SK-N-MC (cell line): ENCODE measurements at regions not wholly inside any gene's neighbourhood (a gene's known extent, or its start where the extent isn't known, plus 50 kb on each side); places are given as distances from the start of the nearest gene placed in this dataset.

Experiments
- DNase-seq: peaks from one replicate; pipeline ENCODE4 v3.0.0-alpha.2; 2011; ENCODE audit warnings: low read depth, low spot score
- H3K27ac ChIP-seq: fragments of 200-600 bp; sonication (generic); 2 replicates; pipeline ENCODE4 v1.5.1; 2016; ENCODE audit warnings: mixed run types
- H3K36me3 ChIP-seq: fragments of 200-600 bp; sonication (generic); 2 replicates; pipeline ENCODE4 v1.6.1; 2017; ENCODE audit warnings: antibody characterized with exemption, low read length, mixed read lengths; ENCODE audit not compliant: insufficient read depth
- H3K4me3 ChIP-seq: fragments of 200-600 bp; sonication (generic); 2 replicates; pipeline ENCODE4 v1.5.1; 2016
- H3K9ac ChIP-seq: fragments of 200-600 bp; sonication (generic); 2 replicates; pipeline ENCODE4 v1.8.0; 2017; ENCODE audit warnings: mixed run types, mixed read lengths; ENCODE audit not compliant: insufficient read length
- H3K9me3 ChIP-seq: fragments of 200-600 bp; sonication (generic); 2 replicates; pipeline ENCODE4 v1.6.1; 2017; ENCODE audit warnings: low read depth, mild to moderate bottlenecking, antibody characterized with exemption, low read length, moderate library complexity, mixed read lengths
- EZH2 ChIP-seq: fragments of 200-600 bp; sonication (generic); IDR thresholded peaks from one replicate; pipeline ENCODE4 v1.6.1; 2017; ENCODE audit warnings: antibody characterized with exemption
- FOXP2 ChIP-seq: optimal IDR thresholded peaks from 2 replicates; pipeline ENCODE3; 2011; ENCODE audit warnings: mild to moderate bottlenecking, moderate library complexity; ENCODE audit not compliant: insufficient read depth; ENCODE audit errors: extremely low read length, control extremely low read depth
- POLR2AphosphoS5 ChIP-seq: IDR thresholded peaks from 2 replicates; pipeline ENCODE4 v1.6.1; 2012; ENCODE audit warnings: mild to moderate bottlenecking, low read depth, low read length, borderline replicate concordance

DNA sequence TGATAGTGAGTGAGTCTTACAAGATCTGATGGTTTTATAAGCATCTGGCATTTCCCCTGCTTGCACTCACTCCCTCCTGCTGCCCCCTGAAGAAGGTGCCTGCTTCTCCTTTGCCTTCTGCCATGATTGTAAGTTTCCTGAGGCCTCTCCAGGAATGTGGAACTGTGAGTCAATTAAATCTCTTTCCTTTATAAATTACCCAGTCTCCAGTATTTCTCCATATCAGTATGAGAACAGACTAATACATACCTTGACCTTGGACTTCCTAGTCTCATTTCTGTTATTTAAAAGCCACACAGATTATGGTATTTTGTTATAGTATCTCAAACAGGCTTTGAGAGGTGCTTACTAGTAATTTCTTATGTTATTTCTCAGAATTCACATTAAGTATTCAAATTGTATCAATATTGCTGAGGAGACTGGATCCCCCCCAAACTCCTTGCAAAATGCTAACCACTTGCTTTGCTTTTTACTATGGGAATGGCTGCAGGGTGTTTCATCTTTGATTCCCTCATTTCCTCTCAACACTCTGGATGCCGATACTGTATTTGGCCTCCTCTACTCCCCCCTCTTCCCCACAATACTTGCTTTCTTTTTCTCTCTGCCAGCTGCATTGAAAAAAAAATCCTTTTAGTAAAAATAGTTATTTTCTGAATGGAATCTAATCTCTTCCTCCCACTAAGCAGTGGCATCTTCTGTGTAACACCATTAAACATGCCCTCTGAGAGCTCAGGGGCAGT, 96.9 kb upstream of the WLS start:
- TF ChIP-seq FOXP2: no peak
- TF ChIP-seq POLR2AphosphoS5: no peak
- TF ChIP-seq EZH2: no peak
- no peak for DNase-seq
- H3K36me3 ChIP-seq: no peaks in the 10 kb centered on the region
- H3K9ac ChIP-seq: no peak overlapping the region
- no peak overlapping the region for H3K4me3 ChIP-seq
- no peaks in the 10 kb centered on the region for H3K9me3 ChIP-seq
- H3K27ac ChIP-seq: no peak overlapping the region

DNA sequence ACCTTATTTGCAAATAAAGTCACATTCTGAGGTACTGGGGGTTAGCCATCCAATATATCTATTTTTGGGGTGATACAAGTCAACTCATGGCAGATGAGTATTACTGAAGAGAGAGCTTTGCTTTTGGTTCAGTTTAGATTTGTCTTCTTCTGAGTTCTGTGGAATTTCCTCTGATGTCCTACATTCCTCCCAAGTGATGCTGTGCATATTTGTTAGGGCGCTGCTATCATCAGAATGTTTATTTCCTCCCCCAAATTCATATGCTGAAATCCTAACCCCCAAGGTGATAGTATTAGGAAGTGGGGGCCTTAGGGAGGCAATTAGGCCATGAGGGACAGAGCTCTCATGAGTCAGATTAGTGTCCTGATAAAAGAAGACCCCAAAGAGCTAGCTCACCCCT, 96.2 kb upstream of the WLS start:
- Histone ChIP-seq H3K27ac (no peak overlapping the region), H3K9ac (no peak overlapping the region), H3K4me3 (no peak overlapping the region), H3K36me3 (no peaks in the 10 kb centered on the region), H3K9me3 (no peaks in the 10 kb centered on the region)
- TF ChIP-seq POLR2AphosphoS5 (no peak), FOXP2 (no peak), EZH2 (no peak)
- no peak for DNase-seq

DNA sequence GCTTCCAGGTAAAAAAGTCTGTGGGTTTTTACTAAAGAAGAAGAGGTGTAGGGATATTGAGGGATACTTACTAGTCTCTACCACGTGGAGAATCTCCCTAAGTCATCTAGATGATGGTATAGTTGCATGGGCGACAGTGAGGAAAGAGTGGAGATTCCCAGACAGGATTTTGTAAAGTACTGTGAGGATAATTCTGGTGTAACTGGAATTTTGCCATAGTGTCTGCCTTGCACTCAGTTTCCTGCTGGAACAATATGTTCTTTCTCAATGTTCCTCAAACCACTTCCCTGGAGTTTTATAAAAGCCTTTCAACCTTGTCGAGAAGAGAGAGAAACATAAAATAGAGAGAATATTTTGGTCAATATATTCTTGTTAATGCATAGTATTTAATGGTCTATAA, 95.1 kb upstream of the WLS start:
- no peak for TF ChIP-seq FOXP2
- TF ChIP-seq POLR2AphosphoS5: no peak
- TF ChIP-seq EZH2: no peak
- Histone ChIP-seq H3K36me3 (no peaks in the 10 kb centered on the region), H3K9me3 (no peaks in the 10 kb centered on the region), H3K4me3 (no peak overlapping the region), H3K9ac (no peak overlapping the region), H3K27ac (no peak overlapping the region)
- no peak for DNase-seq

DNA sequence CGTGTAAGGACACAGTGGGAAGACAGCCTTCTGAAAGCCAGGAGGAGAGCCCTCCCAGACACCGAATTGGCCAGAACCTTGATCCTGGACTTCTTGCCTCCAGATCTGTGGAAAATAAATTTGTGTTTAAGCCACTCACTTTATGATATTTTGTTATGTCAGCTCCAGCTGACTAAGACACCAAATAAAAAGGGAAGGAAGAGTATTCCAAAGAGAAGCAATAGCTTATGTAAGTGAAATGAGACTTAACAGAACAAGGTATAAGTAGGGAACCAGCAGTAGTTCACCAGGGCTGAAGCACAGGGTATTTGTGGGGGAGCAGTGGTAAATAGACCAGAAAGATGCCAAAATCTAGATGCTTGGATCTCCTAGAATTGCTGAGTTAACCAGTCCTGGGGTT, 94.2 kb upstream of the WLS start:
- no peak for DNase-seq
- no peak overlapping the region for H3K27ac ChIP-seq
- TF ChIP-seq POLR2AphosphoS5 (no peak), EZH2 (no peak), FOXP2 (no peak)
- H3K9ac ChIP-seq: no peak overlapping the region
- no peaks in the 10 kb centered on the region for H3K36me3 ChIP-seq
- H3K9me3 ChIP-seq: no peaks in the 10 kb centered on the region
- H3K4me3 ChIP-seq: no peak overlapping the region

GRCh38 chr1:68324316-68324715, 92.0 kb upstream of the WLS start:
- no peak for DNase-seq
- no peaks in the 10 kb centered on the region for H3K9me3 ChIP-seq
- TF ChIP-seq POLR2AphosphoS5: no peak
- TF ChIP-seq FOXP2: no peak
- TF ChIP-seq EZH2: no peak
- H3K27ac ChIP-seq: no peak overlapping the region
- no peak overlapping the region for H3K4me3 ChIP-seq
- H3K36me3 ChIP-seq: no peaks in the 10 kb centered on the region
- H3K9ac ChIP-seq: no peak overlapping the region

GRCh38 chr1:68322837-68323687, 90.7 kb upstream of the WLS start:
- TF ChIP-seq EZH2: no peak
- TF ChIP-seq FOXP2: no peak
- no peak for TF ChIP-seq POLR2AphosphoS5
- H3K36me3 ChIP-seq: no peaks in the 10 kb centered on the region
- H3K4me3 ChIP-seq: no peak overlapping the region
- H3K9ac ChIP-seq: no peak overlapping the region
- no peaks in the 10 kb centered on the region for H3K9me3 ChIP-seq
- no peak for DNase-seq
- H3K27ac ChIP-seq: no peak overlapping the region

DNA sequence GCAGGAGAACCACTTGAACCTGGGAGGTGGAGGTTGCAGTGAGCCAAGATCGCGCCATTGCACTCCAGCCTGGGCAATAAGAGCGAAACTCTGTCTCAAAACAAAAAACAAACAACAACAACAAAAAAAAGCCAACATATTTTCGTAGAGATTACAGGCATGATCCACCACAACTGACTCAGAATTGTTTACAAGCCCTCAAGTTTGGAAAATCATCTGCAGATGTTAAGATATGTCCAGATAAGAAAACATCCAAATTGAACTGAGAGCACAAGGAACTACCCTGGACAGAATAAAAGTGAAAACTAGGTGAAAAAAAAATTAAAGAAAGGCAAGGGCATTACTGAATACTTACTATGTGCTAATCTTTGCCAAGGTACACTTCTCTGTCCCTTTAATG, 89.8 kb upstream of the WLS start:
- Histone ChIP-seq H3K9me3 (no peaks in the 10 kb centered on the region), H3K4me3 (no peak overlapping the region), H3K9ac (no peak overlapping the region), H3K36me3 (no peaks in the 10 kb centered on the region), H3K27ac (no peak overlapping the region)
- no peak for DNase-seq
- TF ChIP-seq FOXP2: no peak
- TF ChIP-seq POLR2AphosphoS5: no peak
- TF ChIP-seq EZH2: no peak

- no peak for TF ChIP-seq POLR2AphosphoS5
- no peak for TF ChIP-seq EZH2
- no peak for TF ChIP-seq FOXP2
- Histone ChIP-seq H3K4me3 (no peak overlapping the region), H3K9ac (no peak overlapping the region), H3K27ac (no peak overlapping the region), H3K9me3 (no peaks in the 10 kb centered on the region), H3K36me3 (no peaks in the 10 kb centered on the region)
- DNase-seq: no peak
These were observed 88.9 kb upstream of the WLS start for GRCh38 chr1:68321084-68321685.
